Loucy (cell line): ENCODE measurements at regions not wholly inside any gene's neighbourhood (a gene's known extent, or its start where the extent isn't known, plus 50 kb on each side); places are given as distances from the start of the nearest gene placed in this dataset.

Source experiments
- H2AFZ ChIP-seq: fragments of 200-600 bp; sonication (generic); 2 replicates; pipeline ENCODE4 v1.6.0; 2016; ENCODE audit warnings: antibody characterized with exemption, mild to moderate bottlenecking, low read length, moderate library complexity
- H3F3A ChIP-seq: fragments of 200-600 bp; 2 replicates; pipeline ENCODE4 v1.6.0; 2016; ENCODE audit warnings: antibody characterized with exemption, low read depth, mild to moderate bottlenecking
- H3K27me3 ChIP-seq: fragments of 200-600 bp; sonication (generic); 2 replicates; pipeline ENCODE4 v1.6.1; 2014; ENCODE audit warnings: low read length, mild to moderate bottlenecking; ENCODE audit not compliant: insufficient read depth, poor library complexity, severe bottlenecking
- H3K36me3 ChIP-seq: fragments of 200-600 bp; sonication (generic); 2 replicates; pipeline ENCODE4 v1.6.1; 2016; ENCODE audit warnings: low read length; ENCODE audit not compliant: insufficient read depth
- H3K4me1 ChIP-seq: fragments of 200-600 bp; sonication (generic); 2 replicates; pipeline ENCODE4 v1.5.1; 2014; ENCODE audit warnings: low read length, mild to moderate bottlenecking; ENCODE audit not compliant: insufficient read depth, poor library complexity, severe bottlenecking
- H3K4me2 ChIP-seq: fragments of 200-600 bp; sonication (generic); 2 replicates; pipeline ENCODE4 v1.6.0; 2014; ENCODE audit warnings: antibody characterized with exemption, low read length, low read depth, mild to moderate bottlenecking; ENCODE audit not compliant: poor library complexity, severe bottlenecking
- H3K4me3 ChIP-seq: fragments of 200-600 bp; sonication (generic); 2 replicates; pipeline ENCODE4 v1.5.1; 2014; ENCODE audit warnings: low read length, mild to moderate bottlenecking, mixed read lengths; ENCODE audit not compliant: poor library complexity, severe bottlenecking
- H3K79me2 ChIP-seq: fragments of 200-600 bp; sonication (generic); 2 replicates; pipeline ENCODE4 v1.6.1; 2014; ENCODE audit warnings: low read length; ENCODE audit not compliant: insufficient read depth
- H3K9ac ChIP-seq: fragments of 200-600 bp; sonication (generic); 2 replicates; pipeline ENCODE4 v1.6.0; 2014; ENCODE audit warnings: mild to moderate bottlenecking, low read depth, low read length, moderate library complexity; ENCODE audit not compliant: poor library complexity, severe bottlenecking
- H3K9me2 ChIP-seq: fragments of 200-600 bp; sonication (generic); replicated peaks from 2 replicates; pipeline ENCODE4 v1.6.1; 2016; ENCODE audit warnings: low read depth, low read length, mixed read lengths
- H3K9me3 ChIP-seq: fragments of 200-600 bp; sonication (generic); 2 replicates; pipeline ENCODE4 v1.6.1; 2014; ENCODE audit warnings: mild to moderate bottlenecking, antibody characterized with exemption, low read length, low read depth; ENCODE audit not compliant: insufficient read depth
- H4K20me1 ChIP-seq: fragments of 200-600 bp; sonication (generic); 2 replicates; pipeline ENCODE4 v1.6.0; 2014; ENCODE audit warnings: antibody characterized with exemption, low read length, mild to moderate bottlenecking; ENCODE audit not compliant: insufficient read depth, poor library complexity, severe bottlenecking
- EZH2phosphoT487 ChIP-seq: fragments of 200-600 bp; IDR thresholded peaks from 2 replicates; pipeline ENCODE4 v1.6.1; 2018; ENCODE audit warnings: antibody characterized with exemption, mild to moderate bottlenecking, moderate library complexity, borderline replicate concordance
- TF ChIP-seq, protein P1 (sequence below): fragments of 200-600 bp; sonication (generic); conservative IDR thresholded peaks from 2 replicates; pipeline ENCODE4 v1.5.1; 2014; ENCODE audit warnings: mild to moderate bottlenecking, antibody characterized with exemption, low read length

GRCh38 chr20:24118441-24119175 is 130.0 kb upstream of the GGTLC1 start:
- no peaks in the 10 kb centered on the region for H3K4me1 ChIP-seq

DNA sequence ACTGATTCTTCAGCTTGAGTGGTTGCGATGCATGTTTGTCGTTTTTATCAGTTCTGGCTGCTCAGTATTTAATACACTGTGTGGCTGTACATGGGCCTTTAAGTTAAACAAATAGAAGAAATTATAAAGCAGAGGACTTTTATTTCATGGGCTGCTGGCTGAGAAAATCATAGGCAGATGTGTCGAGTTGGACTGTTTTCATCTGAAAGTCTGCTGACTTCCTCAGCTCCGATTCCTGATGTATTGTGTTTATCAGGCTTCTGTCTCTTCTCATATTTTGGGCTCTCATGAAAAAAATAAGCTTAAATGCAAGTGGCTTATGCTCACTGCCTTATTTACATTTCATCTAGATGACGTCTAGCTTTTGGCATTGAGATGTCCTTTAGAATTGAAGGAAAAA is 129.5 kb upstream of the GGTLC1 start:
- Histone ChIP-seq H3K9me3 (no peaks in the 10 kb centered on the region), H3K4me1 (no peaks in the 10 kb centered on the region), H3K79me2 (no peaks in the 10 kb centered on the region), H3K4me2 (no peak overlapping the region), H3K4me3 (no peak overlapping the region), H3K27me3 (no peaks in the 10 kb centered on the region), H3F3A (no peaks in the 10 kb centered on the region), H4K20me1 (no peaks in the 10 kb centered on the region), H3K36me3 (no peaks in the 10 kb centered on the region), H3K9ac (no peak overlapping the region), H3K9me2 (no peaks in the 10 kb centered on the region), H2AFZ (no peak overlapping the region)
- no peak for TF ChIP-seq EZH2phosphoT487
- TF ChIP-seq, protein P1, sequence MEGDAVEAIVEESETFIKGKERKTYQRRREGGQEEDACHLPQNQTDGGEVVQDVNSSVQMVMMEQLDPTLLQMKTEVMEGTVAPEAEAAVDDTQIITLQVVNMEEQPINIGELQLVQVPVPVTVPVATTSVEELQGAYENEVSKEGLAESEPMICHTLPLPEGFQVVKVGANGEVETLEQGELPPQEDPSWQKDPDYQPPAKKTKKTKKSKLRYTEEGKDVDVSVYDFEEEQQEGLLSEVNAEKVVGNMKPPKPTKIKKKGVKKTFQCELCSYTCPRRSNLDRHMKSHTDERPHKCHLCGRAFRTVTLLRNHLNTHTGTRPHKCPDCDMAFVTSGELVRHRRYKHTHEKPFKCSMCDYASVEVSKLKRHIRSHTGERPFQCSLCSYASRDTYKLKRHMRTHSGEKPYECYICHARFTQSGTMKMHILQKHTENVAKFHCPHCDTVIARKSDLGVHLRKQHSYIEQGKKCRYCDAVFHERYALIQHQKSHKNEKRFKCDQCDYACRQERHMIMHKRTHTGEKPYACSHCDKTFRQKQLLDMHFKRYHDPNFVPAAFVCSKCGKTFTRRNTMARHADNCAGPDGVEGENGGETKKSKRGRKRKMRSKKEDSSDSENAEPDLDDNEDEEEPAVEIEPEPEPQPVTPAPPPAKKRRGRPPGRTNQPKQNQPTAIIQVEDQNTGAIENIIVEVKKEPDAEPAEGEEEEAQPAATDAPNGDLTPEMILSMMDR: no peak

More at GRCh38 chr20:24118441-24119175, 130.0 kb upstream of the GGTLC1 start:
- no peak for TF ChIP-seq EZH2phosphoT487
- TF ChIP-seq, protein P1: no peak
- H4K20me1 ChIP-seq: no peaks in the 10 kb centered on the region
- no peaks in the 10 kb centered on the region for H3K9me3 ChIP-seq
- H2AFZ ChIP-seq: no peak overlapping the region
- H3K36me3 ChIP-seq: no peaks in the 10 kb centered on the region
- no peaks in the 10 kb centered on the region for H3K79me2 ChIP-seq
- no peaks in the 10 kb centered on the region for H3F3A ChIP-seq
- no peak overlapping the region for H3K9ac ChIP-seq
- no peaks in the 10 kb centered on the region for H3K9me2 ChIP-seq
- H3K4me3 ChIP-seq: no peak overlapping the region
- H3K27me3 ChIP-seq: no peaks in the 10 kb centered on the region
- H3K4me2 ChIP-seq: no peak overlapping the region

- Histone ChIP-seq H3K4me2 (no peak overlapping the region), H3K9me3 (no peaks in the 10 kb centered on the region), H3F3A (no peaks in the 10 kb centered on the region), H3K4me1 (no peaks in the 10 kb centered on the region), H3K9ac (no peak overlapping the region), H3K4me3 (no peak overlapping the region), H3K36me3 (no peaks in the 10 kb centered on the region), H3K79me2 (no peaks in the 10 kb centered on the region), H3K27me3 (no peaks in the 10 kb centered on the region), H4K20me1 (no peaks in the 10 kb centered on the region), H2AFZ (no peak overlapping the region), H3K9me2 (no peaks in the 10 kb centered on the region)
- no peak for TF ChIP-seq EZH2phosphoT487
- TF ChIP-seq, protein P1: no peak
Measured at GRCh38 chr20:24117383-24117782, 128.8 kb upstream of the GGTLC1 start.
